Mesendoderm (in vitro differentiated cells): ENCODE measurements at regions not wholly inside any gene's neighbourhood (a gene's known extent, or its start where the extent isn't known, plus 50 kb on each side); places are given as distances from the start of the nearest gene placed in this dataset.

Experiments
- DNase-seq: peaks from one replicate; pipeline ENCODE4 v3.0.0; 2013
- H2AK5ac ChIP-seq: 2 replicates; pipeline ENCODE4 v1.6.1; 2013; ENCODE audit warnings: low read length, inconsistent platforms
- H2BK120ac ChIP-seq: 2 replicates; pipeline ENCODE4 v1.6.1; 2013; ENCODE audit warnings: low read depth, mild to moderate bottlenecking, low read length, moderate library complexity, mixed read lengths
- H2BK15ac ChIP-seq: replicated peaks from 2 replicates; pipeline ENCODE4 v1.6.1; 2013; ENCODE audit warnings: low read depth, mild to moderate bottlenecking, moderate library complexity
- H2BK5ac ChIP-seq: 2 replicates; pipeline ENCODE4 v1.6.1; 2013; ENCODE audit warnings: low read length, inconsistent platforms
- H3K18ac ChIP-seq: 2 replicates; pipeline ENCODE4 v1.6.1; 2013; ENCODE audit warnings: mild to moderate bottlenecking, low read length, mixed read lengths
- H3K23ac ChIP-seq: one replicate; pipeline ENCODE4 v1.6.1; 2013; ENCODE audit warnings: low read length
- H3K27ac ChIP-seq: 2 replicates; pipeline ENCODE4 v1.5.1; 2013; ENCODE audit warnings: low read depth, mild to moderate bottlenecking, inconsistent platforms, low read length, moderate library complexity
- H3K27me3 ChIP-seq: 2 replicates; pipeline ENCODE4 v1.6.1; 2013; ENCODE audit warnings: low read length, control low read depth, mild to moderate bottlenecking, inconsistent platforms; ENCODE audit not compliant: insufficient read depth, poor library complexity
- H3K36me3 ChIP-seq: 2 replicates; pipeline ENCODE4 v1.6.1; 2013; ENCODE audit warnings: low read length, inconsistent platforms; ENCODE audit not compliant: control insufficient read depth, insufficient read depth
- H3K4ac ChIP-seq: one replicate; pipeline ENCODE4 v1.6.1; 2013; ENCODE audit warnings: low read depth, mild to moderate bottlenecking, low read length, moderate library complexity
- H3K4me1 ChIP-seq: 2 replicates; pipeline ENCODE4 v1.6.1; 2013; ENCODE audit warnings: low read depth, low read length, inconsistent platforms; ENCODE audit not compliant: control insufficient read depth
- H3K4me2 ChIP-seq: 2 replicates; pipeline ENCODE4 v1.6.1; 2013; ENCODE audit warnings: low read length
- H3K4me3 ChIP-seq: 2 replicates; pipeline ENCODE4 v1.5.1; 2013; ENCODE audit warnings: mild to moderate bottlenecking, low read length
- H3K56ac ChIP-seq: one replicate; pipeline ENCODE4 v1.6.1; 2013; ENCODE audit warnings: low read length
- H3K79me1 ChIP-seq: 2 replicates; pipeline ENCODE4 v1.6.1; 2013; ENCODE audit warnings: low read length, inconsistent platforms
- H3K79me2 ChIP-seq: 2 replicates; pipeline ENCODE4 v1.6.1; 2013; ENCODE audit warnings: mild to moderate bottlenecking, low read length; ENCODE audit not compliant: control insufficient read depth, insufficient read depth
- H3K9ac ChIP-seq: 2 replicates; pipeline ENCODE4 v1.6.1; 2013; ENCODE audit warnings: low read length, inconsistent platforms
- H4K5ac ChIP-seq: one replicate; pipeline ENCODE4 v1.6.1; 2013; ENCODE audit warnings: low read length
- H4K8ac ChIP-seq: one replicate; pipeline ENCODE4 v1.6.1; 2013; ENCODE audit warnings: low read depth, mild to moderate bottlenecking, control low read depth, low read length, moderate library complexity
- WGBS: extraction: QIAGEN DNeasy Blood & Tissue Kit; methylation state at CpG from one replicate; pipeline ENCODE4 v1.1.7; 2013; ENCODE audit warnings: low lambda C conversion rate, missing lambda C conversion rate; ENCODE audit not compliant: insufficient coverage; ENCODE audit errors: extremely low coverage; 5-methylcytosine and 5-hydroxymethylcytosine counted together

GRCh38 chr7:46492466-46492865 lies 571.4 kb upstream of the IGFBP3 start:
- Histone ChIP-seq H4K8ac (no peak overlapping the region), H3K27me3 (no peaks in the 10 kb centered on the region), H3K9ac (no peak overlapping the region), H3K36me3 (no peaks in the 10 kb centered on the region), H2BK5ac (no peak overlapping the region), H3K4me2 (no peak overlapping the region), H4K5ac (no peak overlapping the region), H3K4me3 (no peak overlapping the region), H3K4ac (no peak overlapping the region), H3K23ac (no peak overlapping the region), H3K4me1 (no peaks in the 10 kb centered on the region), H3K27ac (no peak overlapping the region), H3K56ac (no peak overlapping the region), H2BK15ac (no peak overlapping the region), H3K79me1 (no peaks in the 10 kb centered on the region), H2BK120ac (no peak overlapping the region), H2AK5ac (no peak overlapping the region), H3K18ac (no peak overlapping the region), H3K79me2 (no peaks in the 10 kb centered on the region)
- WGBS, result no CpG with 5 or more reads among the region's 1 CpG
- no peak for DNase-seq

- H3K18ac ChIP-seq, result no peak overlapping the region
- DNase-seq, result no peak
- no peaks in the 10 kb centered on the region for H3K4me1 ChIP-seq
- no peak overlapping the region for H2AK5ac ChIP-seq
- H3K36me3 ChIP-seq, result no peaks in the 10 kb centered on the region
- no peak overlapping the region for H4K5ac ChIP-seq
- H2BK120ac ChIP-seq, result no peak overlapping the region
- H3K56ac ChIP-seq, result no peak overlapping the region
- H2BK15ac ChIP-seq, result no peak overlapping the region
- no peak overlapping the region for H2BK5ac ChIP-seq
- H3K9ac ChIP-seq, result no peak overlapping the region
- H3K4me2 ChIP-seq, result no peak overlapping the region
- no peak overlapping the region for H3K23ac ChIP-seq
- H4K8ac ChIP-seq, result no peak overlapping the region
- no peak overlapping the region for H3K4ac ChIP-seq
- no peaks in the 10 kb centered on the region for H3K27me3 ChIP-seq
- WGBS, result no CpG with 5 or more reads among the region's 1 CpG
- H3K27ac ChIP-seq, result no peak overlapping the region
- no peaks in the 10 kb centered on the region for H3K79me2 ChIP-seq
- H3K79me1 ChIP-seq, result no peaks in the 10 kb centered on the region
- no peak overlapping the region for H3K4me3 ChIP-seq
Observed at GRCh38 chr7:46490406-46490805, 569.3 kb upstream of the IGFBP3 start.

GRCh38 chr7:46489106-46489505 lies 568.0 kb upstream of the IGFBP3 start:
- Histone ChIP-seq H3K79me1 (no peaks in the 10 kb centered on the region), H3K4me2 (no peak overlapping the region), H3K9ac (no peak overlapping the region), H3K36me3 (no peaks in the 10 kb centered on the region), H3K79me2 (no peaks in the 10 kb centered on the region), H3K23ac (no peak overlapping the region), H2BK15ac (no peak overlapping the region), H3K4me3 (no peak overlapping the region), H3K27me3 (no peaks in the 10 kb centered on the region), H3K56ac (no peak overlapping the region), H3K18ac (no peak overlapping the region), H3K27ac (no peak overlapping the region), H3K4ac (no peak overlapping the region), H2AK5ac (no peak overlapping the region), H2BK120ac (no peak overlapping the region), H4K5ac (no peak overlapping the region), H2BK5ac (no peak overlapping the region), H3K4me1 (no peaks in the 10 kb centered on the region), H4K8ac (no peak overlapping the region)
- no peak for DNase-seq

GRCh38 chr7:46488607-46489006 lies 567.5 kb upstream of the IGFBP3 start:
- no peak overlapping the region for H2BK15ac ChIP-seq
- no peak overlapping the region for H3K56ac ChIP-seq
- no CpG with 5 or more reads among the region's 2 CpGs for WGBS
- H2BK120ac ChIP-seq, result no peak overlapping the region
- DNase-seq, result no peak
- H3K23ac ChIP-seq, result no peak overlapping the region
- H3K4me3 ChIP-seq, result no peak overlapping the region
- no peak overlapping the region for H3K4ac ChIP-seq
- H3K4me1 ChIP-seq, result no peaks in the 10 kb centered on the region
- no peaks in the 10 kb centered on the region for H3K36me3 ChIP-seq
- no peaks in the 10 kb centered on the region for H3K79me2 ChIP-seq
- H2AK5ac ChIP-seq, result no peak overlapping the region
- H3K18ac ChIP-seq, result no peak overlapping the region
- no peaks in the 10 kb centered on the region for H3K27me3 ChIP-seq
- H4K8ac ChIP-seq, result no peak overlapping the region
- H3K79me1 ChIP-seq, result no peaks in the 10 kb centered on the region
- no peak overlapping the region for H3K27ac ChIP-seq
- no peak overlapping the region for H3K4me2 ChIP-seq
- no peak overlapping the region for H3K9ac ChIP-seq
- no peak overlapping the region for H2BK5ac ChIP-seq
- H4K5ac ChIP-seq, result no peak overlapping the region

- Histone ChIP-seq H4K5ac (no peak overlapping the region), H3K4me3 (no peak overlapping the region), H3K4me2 (no peak overlapping the region), H3K36me3 (no peaks in the 10 kb centered on the region), H3K79me1 (no peaks in the 10 kb centered on the region), H2BK15ac (no peak overlapping the region), H3K4me1 (no peaks in the 10 kb centered on the region), H3K23ac (no peak overlapping the region), H4K8ac (no peak overlapping the region), H3K27me3 (no peaks in the 10 kb centered on the region), H3K27ac (no peak overlapping the region), H2BK5ac (no peak overlapping the region), H2AK5ac (no peak overlapping the region), H3K4ac (no peak overlapping the region), H2BK120ac (no peak overlapping the region), H3K18ac (no peak overlapping the region), H3K9ac (no peak overlapping the region), H3K79me2 (no peaks in the 10 kb centered on the region), H3K56ac (no peak overlapping the region)
- no peak for DNase-seq
- WGBS, result no CpG with 5 or more reads among the region's 5 CpGs
Observed at GRCh38 chr7:46486256-46487206, 565.5 kb upstream of the IGFBP3 start.
